Spleen (tissue), 11 donors: ENCODE measurements at regions not wholly inside any gene's neighbourhood (a gene's known extent, or its start where the extent isn't known, plus 50 kb on each side); places are given as distances from the start of the nearest gene placed in this dataset.

ENCODE experiments used
- DNase-seq: peaks from one replicate; pipeline ENCODE4 v3.0.0-alpha.2; 2020
- H3K27ac ChIP-seq, 8 donors: fragments of 200-600 bp; sonication (generic) in 7 of 8; 1 replicate in 4 of 8; 2 replicates in 4 of 8; pipeline versions ENCODE4 v1.5.0 to v1.8.0; 2016 to 2021; ENCODE audit warnings: inconsistent platforms in 4 of 8, mild to moderate bottlenecking in 4 of 8, moderate library complexity in 1 of 8
- H3K27me3 ChIP-seq, 7 donors: fragments of 200-600 bp; sonication (generic) in 6 of 7; replicated peaks in 1 of 7; 1 replicate in 4 of 7; 2 replicates in 3 of 7; pipeline versions ENCODE4 v1.5.0 to v1.8.0; 2016 to 2021; ENCODE audit warnings: inconsistent platforms in 3 of 7, mild to moderate bottlenecking in 1 of 7
- H3K36me3 ChIP-seq, 6 donors: fragments of 200-600 bp; sonication (generic) in 5 of 6; 1 replicate in 4 of 6; 2 replicates in 2 of 6; pipeline versions ENCODE4 v1.5.0 to v1.8.0; 2016 to 2021; ENCODE audit warnings: inconsistent platforms in 2 of 6
- H3K4me1 ChIP-seq, 6 donors: fragments of 200-600 bp; sonication (generic) in 5 of 6; 1 replicate in 3 of 6; 2 replicates in 3 of 6; pipeline versions ENCODE4 v1.5.0 to v1.8.0; 2016 to 2021; ENCODE audit warnings: inconsistent platforms in 3 of 6
- H3K4me3 ChIP-seq, 8 donors: fragments of 200-600 bp; sonication (generic) in 7 of 8; 1 replicate in 4 of 8; 2 replicates in 4 of 8; pipeline versions ENCODE4 v1.5.0 to v1.8.0; 2016 to 2021; ENCODE audit warnings: inconsistent platforms in 4 of 8, mild to moderate bottlenecking in 4 of 8, moderate library complexity in 2 of 8
- H3K9me3 ChIP-seq, 8 donors: fragments of 200-600 bp; sonication (generic) in 7 of 8; 1 replicate in 4 of 8; 2 replicates in 4 of 8; pipeline versions ENCODE4 v1.5.0 to v1.8.0; 2016 to 2021; ENCODE audit warnings: inconsistent platforms in 4 of 8
- CTCF ChIP-seq, 11 experiments: fragments of 200-600 bp in 7 of 11; fragments of 450-650 bp in 4 of 11; sonication (generic) in 4 of 11; IDR thresholded peaks in 8 of 11; conservative IDR thresholded peaks in 3 of 11; 1 replicate in 7 of 11; 2 replicates in 4 of 11; pipeline versions ENCODE4 v1.4.0 to v1.8.0; 2016 to 2021; ENCODE audit warnings: antibody characterized with exemption in 11 of 11, inconsistent platforms in 4 of 11, mild to moderate bottlenecking in 1 of 11
- POLR2A ChIP-seq, 3 donors: fragments of 450-650 bp; IDR thresholded peaks; one replicate each; pipeline ENCODE4 v1.5.1; 2017; ENCODE audit warnings: antibody characterized with exemption in 3 of 3, mild to moderate bottlenecking in 1 of 3
- POLR2AphosphoS5 ChIP-seq, 3 donors: sonication (generic); formaldehyde crosslinking; IDR thresholded peaks; one replicate each; pipeline ENCODE4 v1.5.1; 2017; ENCODE audit warnings: antibody characterized with exemption in 3 of 3
- WGBS, 5 donors: extraction: QIAGEN DNeasy Blood & Tissue Kit in 3 of 5; methylation state at CpG; one replicate each; pipeline versions ENCODE4 v1.1.5 to v1.1.7; 2013 to 2018; 5-methylcytosine and 5-hydroxymethylcytosine counted together
- intact Hi-C: fragments of 100-400 bp; cut with DNase I; formaldehyde crosslinking; loops from one replicate; pipeline ENCODE4 v1.15.0; 2023; ENCODE audit warnings: low total_unique reads
- donor health status: healthy with polysubstance abuse.
- donor health status: DM: no; HTN: no; CAD: no; lungs with moderate emphysema.
- donor health status: DM: no; HTN: no; CAD: no.
- donor health status: Bipolar disorder and iron deficiency.
- donor health status: healthy.
- donor health status: DM: no; HTN: no; CAD: no.
- donor health status: DM: yes; HTN: yes; CAD: no.

- intact Hi-C loops, result no loop called here
- Histone ChIP-seq H3K9me3 (no peaks in the 10 kb centered on the region), H3K4me3 (no peak overlapping the region), H3K27me3 (no peaks in the 10 kb centered on the region), H3K36me3 (no peaks in the 10 kb centered on the region), H3K27ac (no peak overlapping the region), H3K4me1 (peaks cover 0 to 8% (median 2%) of the 10 kb centered on the region in 6 donors)
- TF ChIP-seq POLR2AphosphoS5 (IDR thresholded peaks at IDR 0.05) (no peak), POLR2A (IDR thresholded peaks at IDR 0.05) (no peak), CTCF (IDR thresholded peaks at IDR 0.05 in 8 of 11, conservative IDR thresholded peaks at IDR 0.05 in 3 of 11) (no peak)
- WGBS, 5 donors, result 55 to 76% (median 69%) methylated on average over 7 of the region's 7 CpGs
- DNase-seq, result no peak
Measured at GRCh38 chr21:38166173-38166535, 90.6 kb upstream of the KCNJ15 start.

GRCh38 chr21:38167345-38167744, 89.4 kb upstream of the KCNJ15 start:
- intact Hi-C loops, result no loop called here
- Histone ChIP-seq H3K4me3 (no peak overlapping the region), H3K36me3 (no peaks in the 10 kb centered on the region), H3K27me3 (no peaks in the 10 kb centered on the region), H3K27ac (no peak overlapping the region), H3K9me3 (no peaks in the 10 kb centered on the region), H3K4me1 (peaks cover 0 to 17% (median 2%) of the 10 kb centered on the region in 6 donors)
- DNase-seq, result no peak
- no peak for TF ChIP-seq CTCF (IDR thresholded peaks at IDR 0.05 in 8 of 11, conservative IDR thresholded peaks at IDR 0.05 in 3 of 11)
- TF ChIP-seq POLR2A (IDR thresholded peaks at IDR 0.05), result no peak
- 71 to 94% (median 88%) methylated on average over 3 of the region's 3 CpGs for WGBS, 5 donors

GRCh38 chr21:38170283-38170682, 86.5 kb upstream of the KCNJ15 start:
- Histone ChIP-seq H3K27me3 (no peaks in the 10 kb centered on the region), H3K36me3 (no peaks in the 10 kb centered on the region), H3K4me1 (peaks cover 0 to 18% (median 2%) of the 10 kb centered on the region in 6 donors), H3K9me3 (no peaks in the 10 kb centered on the region), H3K27ac (peak overlapping the region in 6 of 8 donors; percentile 34 to 74 (median 52)), H3K4me3 (no peak overlapping the region)
- intact Hi-C loops, result loop anchor here (2.0 kb wide), 1 partner anchor 183 kb away; no protein-coding TSS in a partner anchor
- 17 to 39% (median 27%) methylated on average over 2 of the region's 2 CpGs for WGBS, 5 donors
- peak in 7 of 11 experiments; percentile 14 to 54 (median 34) for TF ChIP-seq CTCF (IDR thresholded peaks at IDR 0.05 in 8 of 11, conservative IDR thresholded peaks at IDR 0.05 in 3 of 11)
- no peak for TF ChIP-seq POLR2A (IDR thresholded peaks at IDR 0.05)
- DNase-seq, result no peak

GRCh38 chr21:38170704-38171682, 85.8 kb upstream of the KCNJ15 start:
- DNase-seq, result no peak
- Histone ChIP-seq H3K4me1 (peaks cover 0 to 18% (median 0%) of the 10 kb centered on the region in 6 donors), H3K36me3 (no peaks in the 10 kb centered on the region), H3K4me3 (no peak overlapping the region), H3K27me3 (no peaks in the 10 kb centered on the region), H3K9me3 (no peaks in the 10 kb centered on the region), H3K27ac (peak overlapping the region in 7 of 8 donors; percentile 26 to 74 (median 52))
- WGBS, 5 donors, result 56 to 79% (median 70%) methylated on average over 8 of the region's 8 CpGs
- no peak for TF ChIP-seq CTCF (IDR thresholded peaks at IDR 0.05 in 8 of 11, conservative IDR thresholded peaks at IDR 0.05 in 3 of 11)
- no peak for TF ChIP-seq POLR2A (IDR thresholded peaks at IDR 0.05)
- no peak for TF ChIP-seq POLR2AphosphoS5 (IDR thresholded peaks at IDR 0.05)
- intact Hi-C loops, result loop anchor here (2.0 kb wide), 1 partner anchor 182 kb away; no protein-coding TSS in a partner anchor
